Central memory CD8-positive, alpha-beta T cell (primary cell): ENCODE measurements at regions not wholly inside any gene's neighbourhood (a gene's known extent, or its start where the extent isn't known, plus 50 kb on each side); places are given as distances from the start of the nearest gene placed in this dataset.

Source experiments
- ATAC-seq: fragments of 150-1000 bp; cut with Tn5 transposase; replicated peaks from 2 replicates; pipeline ENCODE4 v1.10.0; 2022; ENCODE audit warnings: mild to moderate bottlenecking, moderate FRiP score, moderate number of reproducible peaks; ENCODE audit not compliant: poor library complexity, severe bottlenecking; ENCODE audit errors: extremely low read depth
- DNase-seq, 2 donors: peaks; one replicate each; pipeline ENCODE4 v3.0.0; 2021; ENCODE audit warnings: low spot score in 2 of 2
- H3K27ac Mint-ChIP-seq: one replicate; pipeline ENCODE4 v1.8.0; 2022; ENCODE audit warnings: low read depth, mild to moderate bottlenecking, moderate library complexity, mixed read lengths
- H3K27me3 Mint-ChIP-seq: one replicate; pipeline ENCODE4 v1.8.0; 2022; ENCODE audit warnings: mixed read lengths
- H3K36me3 Mint-ChIP-seq: one replicate; pipeline ENCODE4 v1.8.0; 2022; ENCODE audit warnings: mild to moderate bottlenecking, moderate library complexity, mixed read lengths; ENCODE audit not compliant: insufficient read depth
- H3K4me1 Mint-ChIP-seq: one replicate; pipeline ENCODE4 v1.8.0; 2022; ENCODE audit warnings: mixed read lengths
- H3K4me3 Mint-ChIP-seq: one replicate; pipeline ENCODE4 v1.8.0; 2022; ENCODE audit warnings: mild to moderate bottlenecking, moderate library complexity, mixed read lengths
- H3K9me3 Mint-ChIP-seq: one replicate; pipeline ENCODE4 v1.8.0; 2022; ENCODE audit warnings: mixed read lengths

DNA sequence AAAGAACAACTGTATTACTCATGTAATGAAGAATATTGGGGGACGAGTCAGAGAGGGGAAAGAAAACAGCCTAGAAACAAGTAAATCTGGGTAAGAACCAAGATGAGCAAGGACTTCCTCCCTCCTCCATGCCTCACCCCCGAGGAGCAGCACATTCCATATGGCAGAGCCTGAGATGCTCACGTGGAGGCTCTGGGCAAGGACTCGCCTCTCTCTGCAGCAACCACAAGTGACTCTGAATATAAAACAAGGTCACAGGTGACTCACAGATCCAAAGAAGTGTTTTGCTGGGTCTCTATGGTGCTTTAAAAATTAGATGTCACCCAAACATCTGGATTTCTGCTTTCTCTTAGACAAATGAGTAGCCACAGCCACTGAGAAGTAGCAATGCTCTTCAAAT is 453.0 kb upstream of the SULF2 start:
- Mint-ChIP-seq H3K27me3 (peaks cover 28% of the 10 kb centered on the region), H3K27ac (no peak overlapping the region), H3K9me3 (no peaks in the 10 kb centered on the region), H3K4me1 (no peaks in the 10 kb centered on the region), H3K4me3 (no peak overlapping the region), H3K36me3 (no peaks in the 10 kb centered on the region)
- no peak for ATAC-seq
- no peak for DNase-seq

DNA sequence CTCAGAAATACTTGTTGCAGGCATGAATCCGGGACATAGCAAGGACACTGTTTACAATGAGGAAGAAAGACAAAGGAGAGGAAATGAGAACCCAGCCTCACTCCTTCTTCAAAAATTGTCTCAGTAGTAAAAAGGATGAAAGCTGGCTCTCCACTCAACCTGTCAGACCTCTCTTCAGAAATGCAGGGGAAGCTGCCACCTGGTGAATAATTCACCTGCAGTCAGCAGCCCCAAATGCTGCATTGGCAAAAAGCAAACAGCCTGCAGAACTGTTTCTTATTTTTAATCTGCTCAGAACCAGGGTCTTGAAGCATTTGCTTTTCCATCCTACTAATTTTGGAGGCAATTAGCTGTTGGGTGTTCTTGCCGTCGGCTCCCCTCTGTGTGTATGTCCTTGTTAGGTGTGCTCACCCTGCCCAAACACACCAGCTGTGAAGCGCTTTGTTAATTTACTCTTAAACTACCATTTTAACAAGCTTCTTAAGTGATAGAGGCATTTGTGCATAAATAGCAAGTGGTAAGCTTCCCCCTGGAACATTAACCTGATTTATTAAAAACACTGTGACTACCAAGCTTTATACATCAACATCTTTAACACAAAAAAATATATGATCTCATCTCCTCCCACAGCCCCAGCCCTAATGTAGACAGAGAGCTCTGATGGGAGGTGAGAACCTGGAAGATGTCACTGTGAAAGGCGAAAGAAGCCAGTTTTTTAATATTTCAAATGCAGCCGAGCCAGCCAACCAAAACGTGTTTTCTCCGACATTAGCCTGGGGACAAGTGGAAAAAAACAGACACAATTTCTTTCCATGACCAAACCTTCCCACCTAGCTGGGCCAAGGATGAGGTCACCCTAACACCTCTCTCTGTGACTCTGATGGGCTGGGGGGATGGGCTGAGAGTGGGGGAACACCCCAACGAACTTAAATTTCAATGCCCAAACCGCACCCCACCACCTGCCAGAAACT is 451.0 kb upstream of the SULF2 start:
- Mint-ChIP-seq H3K4me1 (no peaks in the 10 kb centered on the region), H3K36me3 (no peaks in the 10 kb centered on the region), H3K27ac (no peak overlapping the region), H3K9me3 (peaks cover 11% of the 10 kb centered on the region), H3K4me3 (no peak overlapping the region), H3K27me3 (peaks cover 37% of the 10 kb centered on the region)
- DNase-seq: no peak
- no peak for ATAC-seq

DNA sequence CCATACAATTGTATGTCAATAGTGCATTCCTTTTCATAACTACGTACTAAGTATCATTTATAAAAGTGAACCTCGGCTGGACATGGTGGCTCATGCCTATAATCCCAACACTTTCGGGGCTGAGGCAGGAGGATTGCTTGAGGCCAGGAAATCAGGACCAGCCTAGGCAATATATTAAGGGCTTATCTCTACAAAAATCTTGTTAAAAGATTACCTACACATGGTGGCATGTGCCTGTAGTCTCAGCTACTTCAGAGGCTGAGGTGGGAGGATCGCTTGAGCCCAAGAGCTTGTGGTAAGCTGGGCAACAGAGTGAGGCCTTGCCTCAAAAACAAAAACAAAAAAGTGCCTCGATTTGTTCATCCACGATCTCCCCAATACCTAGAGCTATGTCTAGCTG is 449.7 kb upstream of the SULF2 start:
- DNase-seq: no peak
- no peak overlapping the region for H3K4me3 Mint-ChIP-seq
- H3K9me3 Mint-ChIP-seq: peaks cover 16% of the 10 kb centered on the region
- no peaks in the 10 kb centered on the region for H3K4me1 Mint-ChIP-seq
- no peak overlapping the region for H3K27ac Mint-ChIP-seq
- no peaks in the 10 kb centered on the region for H3K36me3 Mint-ChIP-seq
- no peak for ATAC-seq
- peaks cover 39% of the 10 kb centered on the region for H3K27me3 Mint-ChIP-seq

DNA sequence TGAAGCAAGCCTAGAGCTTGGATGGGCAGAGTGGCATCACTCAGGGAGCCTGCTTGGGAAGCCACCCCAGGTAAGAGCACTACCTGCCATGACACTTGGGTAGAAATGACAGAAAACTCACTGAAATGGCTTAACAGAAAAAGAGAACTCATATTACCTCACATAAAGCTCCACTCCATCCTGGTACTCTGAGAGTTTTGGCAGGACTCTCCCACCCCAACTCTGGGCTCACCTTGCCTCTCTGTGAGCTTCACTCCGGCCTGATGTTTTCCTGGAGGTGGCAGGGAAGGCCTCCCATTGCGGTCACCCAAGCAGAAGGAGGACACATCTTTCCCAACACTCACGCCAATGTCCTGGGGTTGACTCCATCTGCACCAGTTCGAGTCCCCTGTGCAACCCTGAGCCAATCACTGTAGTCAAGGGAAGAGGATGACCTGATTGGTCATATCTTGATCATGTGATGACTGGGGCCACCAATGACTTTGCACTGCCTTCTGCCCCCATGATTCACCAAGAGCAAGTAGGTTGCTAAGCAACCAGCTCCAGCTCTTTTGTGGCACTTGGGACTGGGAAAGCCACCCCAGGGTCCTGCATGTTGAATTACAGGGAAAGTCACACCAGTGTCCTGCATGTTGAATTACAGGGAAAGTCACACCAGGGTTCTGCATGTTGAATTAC is 446.1 kb upstream of the SULF2 start:
- H3K9me3 Mint-ChIP-seq: peaks cover 16% of the 10 kb centered on the region
- H3K27ac Mint-ChIP-seq: no peak overlapping the region

DNA sequence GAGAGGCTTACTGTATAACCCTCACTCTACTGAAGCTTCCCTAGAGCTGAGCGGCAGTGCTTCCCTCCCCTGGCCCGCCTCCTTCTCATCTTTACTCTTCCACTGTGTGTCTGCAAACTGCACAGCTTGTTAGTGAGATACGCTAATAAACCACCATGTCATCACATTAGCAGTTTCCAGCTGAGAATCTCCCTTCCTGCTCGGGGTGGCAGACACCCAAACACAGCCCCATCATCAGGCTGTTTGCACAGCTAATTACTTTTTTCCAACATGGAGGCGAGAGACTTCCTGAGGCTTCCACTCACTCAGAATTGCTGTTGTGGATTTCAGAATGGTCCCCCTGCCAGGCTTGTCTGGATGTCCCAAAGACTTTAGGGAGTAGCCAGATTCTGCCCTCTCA is 444.9 kb upstream of the SULF2 start:
- Mint-ChIP-seq H3K27ac (no peak overlapping the region), H3K4me1 (no peaks in the 10 kb centered on the region), H3K36me3 (no peaks in the 10 kb centered on the region), H3K27me3 (peaks cover 28% of the 10 kb centered on the region), H3K9me3 (peaks cover 16% of the 10 kb centered on the region), H3K4me3 (no peak overlapping the region)
- ATAC-seq: no peak
- no peak for DNase-seq

More for the DNA sequence above, 446.1 kb upstream of the SULF2 start:
- DNase-seq: no peak
- Mint-ChIP-seq H3K4me1 (no peaks in the 10 kb centered on the region), H3K27me3 (peaks cover 16% of the 10 kb centered on the region), H3K36me3 (no peaks in the 10 kb centered on the region), H3K4me3 (no peak overlapping the region)
- no peak for ATAC-seq

DNA sequence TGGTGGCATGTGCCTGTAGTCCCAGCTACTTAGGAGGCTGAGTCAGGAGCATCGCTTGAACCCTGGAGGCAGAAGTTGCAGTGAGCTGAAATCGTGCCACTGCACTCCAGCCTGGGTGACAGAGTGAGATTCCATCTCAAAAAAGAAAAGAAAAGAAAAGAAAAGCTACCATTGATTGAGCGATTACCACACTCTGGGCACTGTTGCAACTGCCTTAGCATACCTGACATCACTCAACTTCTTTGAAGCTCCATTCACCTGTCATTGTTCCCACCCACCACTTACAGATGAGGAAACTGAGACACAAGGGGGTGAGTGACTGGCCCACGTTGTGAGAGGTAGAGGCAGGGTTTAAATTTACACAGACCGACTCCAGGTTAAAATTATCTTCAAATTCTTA is 442.1 kb upstream of the SULF2 start:
- Mint-ChIP-seq H3K4me1 (no peaks in the 10 kb centered on the region), H3K4me3 (no peak overlapping the region), H3K9me3 (peaks cover 10% of the 10 kb centered on the region), H3K27ac (no peak overlapping the region), H3K36me3 (no peaks in the 10 kb centered on the region), H3K27me3 (peaks cover 52% of the 10 kb centered on the region)
- DNase-seq (no peak), ATAC-seq (no peak)

DNA sequence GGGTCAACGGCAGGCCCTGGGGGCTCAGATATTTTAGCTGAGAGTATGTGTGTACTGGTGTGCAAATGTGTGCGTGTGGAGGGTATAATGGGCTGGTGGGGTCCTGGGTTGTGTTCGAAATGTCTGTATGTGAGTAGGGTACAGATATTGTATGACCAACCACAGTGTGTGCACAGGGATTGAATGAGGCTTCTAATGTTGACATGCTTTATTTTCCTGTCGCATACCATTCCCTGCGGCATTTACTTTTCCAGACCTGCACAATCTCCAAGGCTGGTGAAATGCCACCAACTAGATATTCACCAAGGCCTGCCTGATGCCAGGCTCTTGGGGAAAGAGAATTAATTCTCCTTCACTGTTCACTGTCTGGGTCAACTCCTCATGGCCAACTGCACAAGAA is 441.4 kb upstream of the SULF2 start:
- Mint-ChIP-seq H3K9me3 (peaks cover 8% of the 10 kb centered on the region), H3K4me1 (no peaks in the 10 kb centered on the region)
- DNase-seq: no peak

DNA sequence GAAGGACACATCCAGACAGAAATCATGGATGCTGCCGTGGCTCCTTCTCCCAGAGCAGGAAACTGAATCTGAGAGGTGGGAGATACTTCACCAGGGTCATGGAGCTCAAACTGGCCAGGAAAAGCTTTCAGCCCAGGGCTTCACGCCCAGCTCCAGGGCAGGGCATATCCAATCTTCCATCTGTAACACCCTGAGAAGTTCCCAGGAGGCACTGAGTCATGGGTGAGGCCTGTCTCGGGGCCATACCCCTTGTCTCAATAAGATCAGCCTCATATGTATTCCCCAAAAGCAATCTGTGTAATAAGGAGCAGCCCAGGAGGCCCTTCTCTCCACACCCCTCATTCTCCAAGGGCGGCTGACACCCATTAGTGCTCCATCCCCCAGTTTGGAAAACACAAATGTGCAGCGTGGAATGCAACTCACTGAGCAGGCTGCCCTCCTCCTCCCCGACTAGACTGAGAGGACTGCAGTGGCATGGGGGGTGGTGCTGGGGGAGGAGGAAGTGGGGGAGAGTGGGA is 439.3 kb upstream of the SULF2 start:
- DNase-seq (no peak), ATAC-seq (no peak)
- peaks cover 48% of the 10 kb centered on the region for H3K27me3 Mint-ChIP-seq
- no peaks in the 10 kb centered on the region for H3K4me1 Mint-ChIP-seq
- no peak overlapping the region for H3K4me3 Mint-ChIP-seq
- no peak overlapping the region for H3K27ac Mint-ChIP-seq
- no peaks in the 10 kb centered on the region for H3K9me3 Mint-ChIP-seq
- H3K36me3 Mint-ChIP-seq: no peaks in the 10 kb centered on the region

More for the DNA sequence above, 441.4 kb upstream of the SULF2 start:
- H3K4me3 Mint-ChIP-seq: no peak overlapping the region
- no peak overlapping the region for H3K27ac Mint-ChIP-seq
- peaks cover 46% of the 10 kb centered on the region for H3K27me3 Mint-ChIP-seq
- no peak for ATAC-seq
- H3K36me3 Mint-ChIP-seq: no peaks in the 10 kb centered on the region

DNA sequence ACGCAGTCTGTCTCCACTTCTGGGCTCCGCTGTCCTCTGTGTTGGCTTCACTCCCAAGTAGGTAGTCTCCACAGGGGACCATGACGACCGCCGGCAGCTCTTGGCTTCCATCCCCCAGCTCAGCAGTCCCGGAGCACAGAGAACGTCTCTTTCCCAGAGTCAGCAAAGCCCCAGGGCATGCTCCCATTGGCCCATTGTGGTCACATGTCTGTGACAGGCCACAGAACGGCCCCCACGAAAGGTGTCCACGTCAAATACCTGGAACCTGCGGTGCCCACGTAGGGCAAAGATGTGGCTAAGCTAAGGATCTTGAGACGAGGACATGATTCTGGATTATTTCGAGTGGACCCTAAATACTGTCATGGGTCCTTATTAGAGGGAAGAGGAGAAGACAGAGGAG is 438.4 kb upstream of the SULF2 start:
- DNase-seq (no peak), ATAC-seq (no peak)
- no peaks in the 10 kb centered on the region for H3K9me3 Mint-ChIP-seq
- no peaks in the 10 kb centered on the region for H3K4me1 Mint-ChIP-seq
- H3K36me3 Mint-ChIP-seq: no peaks in the 10 kb centered on the region
- H3K4me3 Mint-ChIP-seq: no peak overlapping the region
- H3K27ac Mint-ChIP-seq: no peak overlapping the region
- H3K27me3 Mint-ChIP-seq: peaks cover 57% of the 10 kb centered on the region

DNA sequence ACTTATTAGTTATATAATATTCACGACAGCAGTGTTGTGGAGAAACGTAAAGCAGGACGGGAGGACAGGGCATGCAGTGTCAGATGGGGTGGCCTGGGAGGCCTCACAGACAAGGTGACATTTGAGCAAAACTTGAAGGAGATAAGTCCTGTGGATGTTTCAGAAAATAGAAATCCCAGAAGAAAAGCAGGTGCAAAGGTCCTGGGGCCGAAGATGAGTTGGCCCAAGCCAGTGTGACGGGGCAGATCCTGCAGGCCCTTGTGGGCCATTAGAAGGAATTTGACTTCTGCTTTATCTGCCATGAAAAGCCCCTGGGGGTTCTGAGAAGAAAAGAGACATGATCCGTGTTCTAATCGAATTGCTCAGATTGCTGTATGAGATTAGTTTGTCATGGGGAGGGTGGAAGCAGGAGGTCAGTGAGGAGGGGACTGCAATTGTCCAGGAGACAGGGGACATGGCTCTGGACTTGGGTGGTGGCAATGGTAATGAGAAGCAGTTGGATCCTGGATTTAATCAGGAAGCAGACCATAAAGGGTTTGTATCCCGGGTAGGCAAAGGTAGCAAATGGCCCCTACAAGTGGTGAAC is 437.4 kb upstream of the SULF2 start:
- Mint-ChIP-seq H3K9me3 (no peaks in the 10 kb centered on the region), H3K36me3 (no peaks in the 10 kb centered on the region), H3K4me1 (no peaks in the 10 kb centered on the region), H3K27ac (no peak overlapping the region), H3K4me3 (no peak overlapping the region), H3K27me3 (peaks cover 60% of the 10 kb centered on the region)
- ATAC-seq (no peak), DNase-seq (no peak)

DNA sequence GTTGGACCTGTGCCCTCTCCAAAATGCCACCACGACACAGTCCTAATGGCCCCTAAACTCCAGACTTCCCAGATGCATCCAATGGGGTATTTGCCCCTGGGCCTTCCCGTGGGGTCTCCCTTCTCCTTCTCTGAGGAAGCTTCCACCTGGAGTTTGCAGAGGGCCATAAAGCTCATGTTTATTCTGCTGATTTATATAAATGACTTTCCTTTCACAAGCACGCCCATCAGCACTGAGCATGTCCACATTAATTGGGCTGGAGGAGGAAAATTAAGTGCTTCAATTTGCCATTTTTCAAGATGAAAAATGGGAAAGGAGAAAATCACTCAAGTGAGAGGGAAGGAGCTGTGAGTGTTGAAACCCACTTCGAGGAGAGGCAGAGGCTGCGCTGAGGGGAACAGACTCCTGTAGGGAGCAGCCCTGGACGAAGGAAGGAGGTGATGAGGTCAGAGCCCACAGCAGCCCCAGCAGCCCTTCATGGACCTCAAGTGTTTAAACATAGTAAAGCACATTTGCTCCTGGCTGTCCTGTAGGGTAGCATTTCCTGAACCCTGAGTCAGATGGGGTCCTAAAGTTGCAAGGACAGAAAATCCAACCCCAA is 434.9 kb upstream of the SULF2 start:
- Mint-ChIP-seq H3K4me3 (no peak overlapping the region), H3K36me3 (no peaks in the 10 kb centered on the region), H3K4me1 (no peaks in the 10 kb centered on the region), H3K27ac (no peak overlapping the region), H3K9me3 (no peaks in the 10 kb centered on the region), H3K27me3 (peaks cover 58% of the 10 kb centered on the region)
- ATAC-seq (no peak), DNase-seq (no peak)

DNA sequence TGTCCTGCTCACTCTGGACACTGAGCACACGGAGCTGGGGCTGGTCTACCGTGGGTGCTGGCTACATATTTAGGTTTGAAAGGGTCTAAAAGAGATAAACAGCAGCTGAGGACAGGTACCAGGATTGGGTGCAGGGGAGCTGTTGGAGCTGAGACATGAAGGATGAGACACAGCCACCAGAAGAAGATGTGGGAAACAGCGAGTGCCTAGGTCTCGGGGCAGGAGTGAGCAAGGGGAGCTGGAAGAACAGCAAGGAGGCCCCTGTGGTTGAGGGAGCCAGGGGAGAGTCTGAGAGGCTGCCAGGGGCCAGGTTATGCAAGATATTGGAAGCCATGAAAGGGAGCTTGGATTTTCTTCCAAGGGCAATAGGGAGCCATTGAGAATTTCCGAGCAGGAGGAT is 434.0 kb upstream of the SULF2 start:
- Mint-ChIP-seq H3K36me3 (no peaks in the 10 kb centered on the region), H3K27ac (no peak overlapping the region), H3K9me3 (no peaks in the 10 kb centered on the region), H3K4me1 (no peaks in the 10 kb centered on the region), H3K4me3 (no peak overlapping the region), H3K27me3 (peaks cover 58% of the 10 kb centered on the region)
- ATAC-seq (no peak), DNase-seq (no peak)
